Inflammatory macrophage treated with lipopolysaccharide for 1 hour (primary cell): ENCODE measurements at regions not wholly inside any gene's neighbourhood (a gene's known extent, or its start where the extent isn't known, plus 50 kb on each side); places are given as distances from the start of the nearest gene placed in this dataset.

Experiments used
- DNase-seq, 2 donors: peaks; one replicate each; pipeline ENCODE4 v3.0.0-alpha.2; 2020 to 2022

DNA sequence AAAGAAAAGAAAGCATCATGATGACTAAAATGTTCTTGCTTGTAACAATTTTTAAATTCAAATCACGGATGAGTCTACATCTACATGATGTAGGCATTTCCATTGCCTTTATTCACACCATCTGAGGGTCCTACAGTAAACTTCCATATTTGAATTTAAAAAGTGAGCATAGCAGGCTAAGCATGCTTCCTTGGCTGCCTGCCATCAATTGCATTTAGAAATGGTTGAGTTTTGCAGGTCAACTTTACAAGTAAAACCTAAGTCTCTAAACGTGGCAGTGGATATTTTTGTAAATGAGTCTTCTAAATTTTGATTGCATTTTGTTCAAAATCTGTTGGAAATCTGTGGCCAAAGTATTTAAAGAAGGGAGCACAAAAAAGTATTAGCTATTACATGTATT lies 136.5 kb upstream of the PTCH1 start:
- DNase-seq = no peak

- DNase-seq = no peak
Measured at GRCh38 chr9:95650720-95651119, 133.9 kb upstream of the PTCH1 start.

GRCh38 chr9:95649801-95650213 lies 133.0 kb upstream of the PTCH1 start:
- DNase-seq = no peak

DNA sequence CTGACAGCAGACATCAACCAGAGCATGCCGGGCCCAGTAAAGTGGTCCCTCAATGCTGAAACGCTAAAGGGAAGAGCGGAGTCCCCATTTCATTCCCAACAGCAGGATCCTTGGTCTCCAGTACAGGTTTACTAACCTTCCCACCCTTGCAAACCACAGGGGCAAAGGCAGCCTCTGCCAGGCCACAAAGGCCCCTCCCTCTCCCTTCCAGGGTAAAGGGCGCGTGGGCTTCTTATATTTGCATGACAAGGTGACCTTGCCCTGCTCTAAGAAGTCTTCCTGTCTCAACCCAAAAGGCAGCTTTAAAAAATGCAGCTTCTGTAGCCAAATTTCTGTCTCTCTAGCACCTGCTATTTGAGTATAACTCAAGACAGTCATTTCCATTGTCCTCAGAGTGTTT lies 131.5 kb upstream of the PTCH1 start:
- DNase-seq = no peak

DNA sequence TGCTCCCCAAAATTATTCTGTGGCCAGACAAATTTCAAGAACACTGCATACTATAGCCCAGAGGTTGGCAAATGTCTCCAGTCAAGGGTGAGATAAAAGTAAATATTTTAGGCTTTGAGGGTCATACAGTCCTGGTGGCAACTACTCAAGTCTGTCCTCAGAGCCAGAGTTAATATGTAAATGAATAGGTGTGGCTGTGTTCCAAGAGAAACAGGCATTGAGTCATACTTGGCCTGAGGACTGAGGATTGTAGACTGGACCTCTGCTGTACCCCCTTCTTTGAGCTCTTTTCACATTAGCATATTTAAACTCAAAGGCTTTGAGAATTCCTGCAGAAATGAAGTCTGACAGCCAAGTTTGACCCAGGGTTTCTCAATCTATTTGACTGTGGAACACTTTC lies 129.2 kb upstream of the PTCH1 start:
- DNase-seq = no peak

DNA sequence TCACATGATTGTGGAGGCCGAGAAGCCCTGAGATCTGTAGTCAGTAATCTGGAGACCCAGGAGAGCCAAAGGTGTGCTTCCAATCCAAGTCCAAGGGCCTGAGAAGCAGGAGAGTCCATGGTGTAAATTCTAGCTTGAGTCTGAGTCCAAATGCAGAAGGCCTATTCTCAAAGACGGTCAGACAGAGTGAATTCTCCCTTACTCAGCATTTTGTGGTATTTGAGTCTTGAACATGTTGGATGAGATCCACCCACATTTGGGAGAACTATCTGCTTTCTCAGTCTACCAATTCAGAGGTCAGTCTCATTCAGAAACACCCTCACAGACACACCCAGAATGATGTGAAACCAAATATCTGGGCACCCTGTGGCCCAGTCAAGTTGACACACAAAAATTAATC lies 128.8 kb upstream of the PTCH1 start:
- DNase-seq = no peak

DNA sequence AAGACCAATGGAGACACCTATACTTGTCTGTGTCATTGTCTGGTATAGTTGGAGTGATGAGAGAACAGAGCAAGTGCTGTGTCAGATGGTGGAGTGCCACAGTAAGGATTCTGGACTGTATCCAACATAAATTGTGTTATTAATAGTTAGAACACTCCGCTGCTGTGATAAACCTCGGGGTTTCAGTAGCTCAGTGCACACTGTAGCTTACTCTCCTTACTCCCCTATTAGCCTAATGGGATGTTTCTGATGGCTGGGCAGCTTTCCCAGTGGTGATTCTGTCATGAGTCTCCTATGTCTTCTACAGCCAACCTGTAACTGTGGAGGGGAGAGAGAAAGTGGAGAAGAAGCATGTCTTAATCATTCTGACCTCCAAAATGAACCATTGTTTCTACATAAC lies 127.6 kb upstream of the PTCH1 start:
- DNase-seq = no peak

DNA sequence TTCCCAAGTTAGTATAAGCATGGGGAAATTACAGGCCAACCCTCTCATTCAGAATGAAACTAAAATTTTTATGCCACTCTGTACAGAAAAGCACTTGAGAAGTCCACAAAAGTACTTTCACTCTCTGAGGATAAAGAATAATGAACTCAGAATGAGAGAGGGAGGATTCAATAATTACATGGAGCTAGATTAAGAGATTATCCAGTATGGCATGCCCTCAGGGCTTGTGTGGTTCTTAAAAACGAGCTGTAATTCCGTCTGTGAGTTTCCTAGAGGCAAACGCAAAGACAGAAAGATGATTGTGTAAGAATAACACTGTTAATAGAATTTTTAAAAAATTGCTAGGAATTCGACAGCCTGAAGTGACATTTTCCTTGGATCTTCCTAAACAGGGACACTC lies 126.8 kb upstream of the PTCH1 start:
- no peak for DNase-seq

DNA sequence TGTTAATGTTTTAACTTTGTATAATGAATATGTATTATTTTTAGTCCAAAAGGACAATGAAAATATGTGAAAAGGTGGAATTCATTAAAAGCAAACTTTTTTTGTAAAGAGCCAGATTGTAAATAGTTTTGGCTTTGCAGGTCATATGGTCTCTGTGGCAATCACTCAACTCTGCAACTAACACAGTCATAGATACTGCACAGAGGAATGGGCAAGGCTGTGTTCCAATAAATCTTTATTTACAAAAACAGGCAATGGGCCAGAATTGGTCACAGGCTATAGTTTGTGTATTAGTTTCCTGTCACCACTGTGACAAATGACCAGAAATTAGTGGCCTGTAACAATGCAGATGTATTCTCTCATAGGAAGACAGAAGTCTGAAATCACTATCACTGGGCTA lies 125.4 kb upstream of the PTCH1 start:
- no peak for DNase-seq

GRCh38 chr9:95641586-95641985 lies 124.8 kb upstream of the PTCH1 start:
- no peak for DNase-seq

DNA sequence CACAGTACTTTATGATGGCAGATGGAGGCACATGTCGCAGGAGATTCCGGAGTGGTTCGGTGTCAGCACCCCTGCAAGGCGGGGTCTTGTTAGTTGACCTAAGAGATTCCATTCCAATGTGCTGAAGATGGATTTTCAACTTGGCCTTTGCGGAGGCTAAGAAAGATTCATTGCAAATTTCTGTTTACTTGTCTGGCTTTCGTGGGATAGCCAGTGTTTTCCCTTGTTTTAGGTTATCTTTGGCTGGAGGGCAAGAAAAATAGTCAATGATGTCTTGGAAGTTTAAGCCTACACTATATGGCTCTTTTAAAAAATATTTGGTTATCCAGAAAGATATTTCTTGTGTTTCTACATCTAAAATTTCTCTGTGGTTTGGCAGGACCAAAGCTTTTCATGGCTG lies 123.6 kb upstream of the PTCH1 start:
- no peak for DNase-seq

GRCh38 chr9:95635986-95636671 lies 119.4 kb upstream of the PTCH1 start:
- DNase-seq = no peak

- no peak for DNase-seq
Measured at GRCh38 chr9:95634536-95634935, 117.8 kb upstream of the PTCH1 start.

DNA sequence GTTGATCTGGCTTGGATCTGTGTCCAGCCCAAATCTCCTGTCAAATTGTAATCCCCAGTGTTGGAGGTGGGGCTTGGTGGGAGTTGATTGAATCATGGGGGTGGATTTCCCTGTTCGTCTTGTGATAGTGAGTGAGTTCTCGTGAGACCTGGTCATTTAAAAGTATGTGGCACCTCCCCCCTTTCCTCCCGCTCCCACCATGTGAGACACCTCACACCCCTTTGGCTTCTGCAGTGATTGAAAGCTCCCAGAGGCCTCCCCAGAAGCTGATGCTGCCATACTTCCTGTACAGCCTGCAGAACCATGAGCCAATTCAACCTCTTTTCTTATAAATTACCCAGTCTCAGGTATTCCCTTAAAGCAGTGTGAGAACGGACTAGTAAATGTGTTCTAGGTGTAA lies 117.3 kb upstream of the PTCH1 start:
- no peak for DNase-seq

DNA sequence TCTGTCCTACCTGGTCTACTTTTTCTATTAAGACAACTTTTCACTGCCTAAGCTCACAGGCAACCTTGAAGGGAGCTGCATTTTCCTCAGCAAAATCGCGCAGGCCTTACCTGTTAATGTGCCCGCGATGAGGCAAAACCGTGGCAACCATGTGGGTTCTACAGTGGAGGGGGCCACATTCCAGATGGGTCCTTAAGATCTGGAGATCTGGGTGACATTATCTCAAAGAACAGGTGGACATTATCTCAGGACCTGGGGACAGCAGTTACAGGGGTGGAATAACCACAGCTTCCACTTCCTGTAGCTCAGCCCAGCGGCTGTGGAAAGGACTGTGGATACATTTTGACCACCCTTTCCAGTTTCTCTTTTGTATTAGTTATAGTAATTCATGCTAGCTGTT lies 112.8 kb upstream of the PTCH1 start:
- no peak for DNase-seq

- no peak for DNase-seq
Measured at GRCh38 chr9:95627802-95628201, 111.0 kb upstream of the PTCH1 start.

DNA sequence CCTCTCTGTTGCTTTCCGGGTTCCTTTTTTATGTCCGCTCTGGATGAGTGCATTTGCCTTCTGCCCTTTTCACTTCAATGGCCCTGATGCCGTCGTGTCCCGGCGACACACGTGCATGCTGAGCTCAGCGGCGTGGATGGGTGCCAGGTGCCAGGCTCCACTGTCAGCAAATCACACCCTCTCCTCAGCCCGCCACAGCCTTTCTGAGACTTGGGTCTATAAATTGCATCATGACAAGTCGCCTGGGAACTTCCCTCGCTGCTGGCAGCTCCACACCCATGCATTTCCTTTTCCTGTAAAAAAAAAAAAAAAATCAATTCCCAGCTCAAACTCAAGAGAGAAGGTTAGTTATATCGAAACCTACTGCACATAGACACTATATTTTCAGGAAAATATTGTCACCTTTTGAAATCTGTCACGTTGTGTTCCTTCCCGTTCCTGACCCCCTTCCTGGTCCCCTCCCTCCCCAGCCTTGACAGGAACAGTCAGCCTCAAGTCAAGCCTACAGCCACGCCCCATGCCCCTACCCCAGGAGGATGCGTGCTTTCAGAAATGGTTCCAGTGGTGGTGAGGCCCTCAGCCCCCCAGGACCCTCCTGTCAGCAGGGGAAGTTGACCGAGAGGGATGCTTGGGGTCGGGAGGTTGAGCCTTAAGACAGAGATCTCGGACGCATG lies 110.3 kb upstream of the PTCH1 start:
- peak; percentile 41 to 43 for DNase-seq

GRCh38 chr9:95626341-95626740 lies 109.6 kb upstream of the PTCH1 start:
- DNase-seq = no peak

- DNase-seq = no peak
Measured at GRCh38 chr9:95623640-95624039, 106.9 kb upstream of the PTCH1 start.

GRCh38 chr9:95620722-95621121 lies 104.0 kb upstream of the PTCH1 start:
- no peak for DNase-seq

DNA sequence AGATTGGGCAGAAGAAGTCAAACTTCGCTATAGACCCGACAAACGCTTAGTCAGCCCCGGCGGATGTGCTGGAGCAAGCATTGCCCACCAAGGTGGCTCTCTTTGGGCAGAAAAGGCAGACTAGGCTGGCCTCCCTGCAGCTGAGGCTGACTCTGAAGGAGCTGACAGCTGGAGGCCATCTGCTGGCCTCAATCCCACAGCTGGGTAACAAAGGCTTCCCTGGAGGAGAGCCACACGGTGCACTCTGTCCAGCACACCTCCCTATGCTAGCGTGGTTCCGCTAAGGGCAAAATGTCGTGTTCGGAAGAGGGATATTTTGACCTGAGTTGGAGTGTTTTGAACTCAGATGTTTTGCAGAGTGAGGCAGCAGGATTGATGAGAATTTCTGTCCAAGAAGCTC lies 103.5 kb upstream of the PTCH1 start:
- DNase-seq = no peak

GRCh38 chr9:95615246-95615645 lies 98.5 kb upstream of the PTCH1 start:
- DNase-seq = no peak

GRCh38 chr9:95613670-95614069 lies 96.9 kb upstream of the PTCH1 start:
- no peak for DNase-seq

- no peak for DNase-seq
Measured at GRCh38 chr9:95611354-95611753, 94.6 kb upstream of the PTCH1 start.
